Naive thymus-derived CD4-positive, alpha-beta T cell (primary cell): ENCODE measurements at regions not wholly inside any gene's neighbourhood (a gene's known extent, or its start where the extent isn't known, plus 50 kb on each side); places are given as distances from the start of the nearest gene placed in this dataset.

ENCODE experiments used
- ATAC-seq: fragments of 150-1000 bp; cut with Tn5 transposase; 2 replicates; pipeline ENCODE4 v1.10.0; 2021; ENCODE audit warnings: mild to moderate bottlenecking, moderate library complexity
- CTCF ChIA-PET: fragments of 350-600 bp; sonication (Branson Sonifier 250); formaldehyde crosslinking; loops from one replicate; lab custom pipeline; 2021; ENCODE audit warnings: antibody characterized with exemption; lab: Charles Lee
- POLR2A ChIA-PET: fragments of 350-600 bp; sonication (Branson Sonifier 250); formaldehyde crosslinking; loops from one replicate; lab custom pipeline; 2021; ENCODE audit warnings: antibody characterized with exemption, inconsistent platforms; lab: Charles Lee
- DNase-seq, 9 donors: peaks; one replicate each; pipeline versions ENCODE4 v3.0.0 to v3.0.0-alpha.2; 2020 to 2022; ENCODE audit warnings: mixed read lengths in 1 of 9
- H3K27ac ChIP-seq: one replicate; pipeline ENCODE4 v1.7.0; 2013; ENCODE audit warnings: mild to moderate bottlenecking, low read depth, low read length, moderate library complexity
- H3K27me3 ChIP-seq, 2 donors: one replicate each; pipeline ENCODE4 v1.7.0; 2013; ENCODE audit warnings: low read length in 2 of 2, mild to moderate bottlenecking in 2 of 2, moderate library complexity in 2 of 2; ENCODE audit not compliant: control insufficient read depth in 2 of 2, insufficient read depth in 2 of 2
- H3K36me3 ChIP-seq, 3 experiments: 1 replicate in 2 of 3; 2 replicates in 1 of 3; pipeline ENCODE4 v1.7.0; 2013; ENCODE audit warnings: low read length in 3 of 3, mild to moderate bottlenecking in 3 of 3, moderate library complexity in 1 of 3; ENCODE audit not compliant: insufficient read depth in 3 of 3, control insufficient read depth in 2 of 3
- H3K4me1 ChIP-seq, 2 donors: one replicate each; pipeline ENCODE4 v1.7.0; 2013; ENCODE audit warnings: low read length in 2 of 2, mild to moderate bottlenecking in 2 of 2, moderate library complexity in 1 of 2; ENCODE audit not compliant: control insufficient read depth in 2 of 2, insufficient read depth in 2 of 2
- H3K4me3 ChIP-seq: 2 replicates; pipeline ENCODE4 v1.7.0; 2013; ENCODE audit warnings: mild to moderate bottlenecking, low read length
- H3K9me3 ChIP-seq, 3 experiments: 1 replicate in 2 of 3; 2 replicates in 1 of 3; pipeline ENCODE4 v1.7.0; 2013; ENCODE audit warnings: low read length in 3 of 3; ENCODE audit not compliant: control insufficient read depth in 2 of 3
- H3K27ac Mint-ChIP-seq, 9 donors: one replicate each; pipeline ENCODE4 v1.8.0; 2020 to 2022; ENCODE audit warnings: mixed read lengths in 9 of 9, mild to moderate bottlenecking in 8 of 9, moderate library complexity in 5 of 9, inconsistent platforms in 2 of 9
- H3K27me3 Mint-ChIP-seq, 5 donors: one replicate each; pipeline ENCODE4 v1.8.0; 2021 to 2022; ENCODE audit warnings: mixed read lengths in 5 of 5, mild to moderate bottlenecking in 1 of 5
- H3K36me3 Mint-ChIP-seq, 5 donors: one replicate each; pipeline ENCODE4 v1.8.0; 2020 to 2022; ENCODE audit warnings: mixed read lengths in 5 of 5, mild to moderate bottlenecking in 3 of 5, inconsistent platforms in 1 of 5
- H3K4me1 Mint-ChIP-seq, 7 donors: one replicate each; pipeline ENCODE4 v1.8.0; 2020 to 2022; ENCODE audit warnings: mixed read lengths in 7 of 7, mild to moderate bottlenecking in 3 of 7, inconsistent platforms in 1 of 7
- H3K4me3 Mint-ChIP-seq, 10 donors: one replicate each; pipeline ENCODE4 v1.8.0; 2020 to 2022; ENCODE audit warnings: mild to moderate bottlenecking in 10 of 10, mixed read lengths in 10 of 10, moderate library complexity in 6 of 10, inconsistent platforms in 2 of 10
- H3K9me3 Mint-ChIP-seq, 11 donors: one replicate each; pipeline ENCODE4 v1.8.0; 2020 to 2022; ENCODE audit warnings: mixed read lengths in 11 of 11, mild to moderate bottlenecking in 4 of 11, inconsistent platforms in 1 of 11, moderate library complexity in 1 of 11
- intact Hi-C, 2 donors: fragments of 100-400 bp; cut with micrococcal nuclease; formaldehyde crosslinking; loops; one replicate each; pipeline ENCODE4 v1.15.1; 2023

- CTCF ChIA-PET = no interaction called here
- H3K9me3 ChIP-seq = no peaks in the 10 kb centered on the region
- H3K27ac ChIP-seq = no peak overlapping the region
- H3K4me1 Mint-ChIP-seq = peaks cover 0 to 1% (median 0%) of the 10 kb centered on the region in 7 donors
- no peaks in the 10 kb centered on the region for H3K4me1 ChIP-seq
- DNase-seq (no peak), ATAC-seq (no peak)
- H3K4me3 Mint-ChIP-seq = no peak overlapping the region
- no peaks in the 10 kb centered on the region for H3K36me3 ChIP-seq
- POLR2A ChIA-PET = no interaction called here
- H3K27me3 ChIP-seq = no peaks in the 10 kb centered on the region
- H3K36me3 Mint-ChIP-seq = no peaks in the 10 kb centered on the region
- no peak overlapping the region for H3K4me3 ChIP-seq
- intact Hi-C loops = no loop called here
- H3K9me3 Mint-ChIP-seq = peaks cover 0 to 2% (median 0%) of the 10 kb centered on the region in 11 donors
- peaks cover 0 to 5% (median 0%) of the 10 kb centered on the region in 5 donors for H3K27me3 Mint-ChIP-seq
- no peak overlapping the region for H3K27ac Mint-ChIP-seq
Measured at GRCh38 chr4:10207116-10207515, 90.5 kb upstream of the WDR1 start.

- Mint-ChIP-seq H3K27ac (no peak overlapping the region), H3K4me1 (peaks cover 0 to 1% (median 0%) of the 10 kb centered on the region in 7 donors), H3K9me3 (peaks cover 0 to 2% (median 0%) of the 10 kb centered on the region in 11 donors), H3K27me3 (peaks cover 0 to 6% (median 0%) of the 10 kb centered on the region in 5 donors), H3K4me3 (no peak overlapping the region), H3K36me3 (no peaks in the 10 kb centered on the region)
- no peaks in the 10 kb centered on the region for H3K4me1 ChIP-seq
- ChIA-PET CTCF (no interaction called here), POLR2A (no interaction called here)
- H3K36me3 ChIP-seq = no peaks in the 10 kb centered on the region
- no peaks in the 10 kb centered on the region for H3K27me3 ChIP-seq
- intact Hi-C loops = no loop called here
- no peak overlapping the region for H3K4me3 ChIP-seq
- H3K9me3 ChIP-seq = no peaks in the 10 kb centered on the region
- no peak for DNase-seq
- ATAC-seq = no peak
- no peak overlapping the region for H3K27ac ChIP-seq
Measured at GRCh38 chr4:10205223-10205622, 88.6 kb upstream of the WDR1 start.

GRCh38 chr4:10204401-10205058 lies 87.9 kb upstream of the WDR1 start:
- H3K27ac ChIP-seq = no peak overlapping the region
- intact Hi-C loops = no loop called here
- ATAC-seq (no peak), DNase-seq (no peak)
- H3K9me3 ChIP-seq = no peaks in the 10 kb centered on the region
- ChIA-PET CTCF (no interaction called here), POLR2A (no interaction called here)
- no peaks in the 10 kb centered on the region for H3K4me1 ChIP-seq
- no peaks in the 10 kb centered on the region for H3K36me3 Mint-ChIP-seq
- H3K4me3 Mint-ChIP-seq = no peak overlapping the region
- no peaks in the 10 kb centered on the region for H3K27me3 ChIP-seq
- no peaks in the 10 kb centered on the region for H3K36me3 ChIP-seq
- peaks cover 0 to 1% (median 0%) of the 10 kb centered on the region in 7 donors for H3K4me1 Mint-ChIP-seq
- H3K9me3 Mint-ChIP-seq = peaks cover 0 to 2% (median 0%) of the 10 kb centered on the region in 11 donors
- H3K27ac Mint-ChIP-seq = no peak overlapping the region
- H3K4me3 ChIP-seq = no peak overlapping the region
- H3K27me3 Mint-ChIP-seq = peaks cover 0 to 8% (median 0%) of the 10 kb centered on the region in 5 donors

GRCh38 chr4:10203851-10204250 lies 87.3 kb upstream of the WDR1 start:
- Histone ChIP-seq H3K4me3 (no peak overlapping the region), H3K27me3 (no peaks in the 10 kb centered on the region), H3K27ac (no peak overlapping the region), H3K9me3 (no peaks in the 10 kb centered on the region), H3K36me3 (no peaks in the 10 kb centered on the region), H3K4me1 (no peaks in the 10 kb centered on the region)
- no peak for DNase-seq
- Mint-ChIP-seq H3K9me3 (peaks cover 0 to 2% (median 0%) of the 10 kb centered on the region in 11 donors), H3K27me3 (peaks cover 0 to 8% (median 0%) of the 10 kb centered on the region in 5 donors), H3K4me3 (no peak overlapping the region), H3K36me3 (no peaks in the 10 kb centered on the region), H3K4me1 (peaks cover 0 to 1% (median 0%) of the 10 kb centered on the region in 7 donors), H3K27ac (no peak overlapping the region)
- ChIA-PET CTCF (no interaction called here), POLR2A (no interaction called here)
- intact Hi-C loops = no loop called here
- ATAC-seq = no peak

GRCh38 chr4:10201381-10202223 lies 85.0 kb upstream of the WDR1 start:
- Mint-ChIP-seq H3K4me3 (no peak overlapping the region), H3K9me3 (peaks cover 0 to 4% (median 0%) of the 10 kb centered on the region in 11 donors), H3K4me1 (peaks cover 0 to 1% (median 0%) of the 10 kb centered on the region in 7 donors), H3K27ac (no peak overlapping the region), H3K27me3 (peaks cover 0 to 4% (median 0%) of the 10 kb centered on the region in 5 donors), H3K36me3 (no peaks in the 10 kb centered on the region)
- DNase-seq (no peak), ATAC-seq (no peak)
- H3K4me1 ChIP-seq = no peaks in the 10 kb centered on the region
- H3K9me3 ChIP-seq = no peaks in the 10 kb centered on the region
- H3K36me3 ChIP-seq = no peaks in the 10 kb centered on the region
- intact Hi-C loops = no loop called here
- H3K27ac ChIP-seq = no peak overlapping the region
- CTCF ChIA-PET = no interaction called here
- no peak overlapping the region for H3K4me3 ChIP-seq
- POLR2A ChIA-PET = interaction anchor here (0.6 kb wide), 1 partner anchor 10 kb away, joined by 4 read pairs; no protein-coding TSS in a partner anchor
- no peaks in the 10 kb centered on the region for H3K27me3 ChIP-seq

GRCh38 chr4:10200869-10201268 lies 84.3 kb upstream of the WDR1 start:
- no peak for ATAC-seq
- Mint-ChIP-seq H3K9me3 (peaks cover 0 to 4% (median 0%) of the 10 kb centered on the region in 11 donors), H3K27ac (no peak overlapping the region), H3K36me3 (no peaks in the 10 kb centered on the region), H3K27me3 (peaks cover 0 to 4% (median 0%) of the 10 kb centered on the region in 5 donors), H3K4me1 (peaks cover 0 to 1% (median 0%) of the 10 kb centered on the region in 7 donors), H3K4me3 (no peak overlapping the region)
- DNase-seq = no peak
- POLR2A ChIA-PET = interaction anchor here (0.7 kb wide), 1 partner anchor 11 kb away, joined by 3 read pairs; no protein-coding TSS in a partner anchor
- no peak overlapping the region for H3K27ac ChIP-seq
- H3K4me3 ChIP-seq = no peak overlapping the region
- CTCF ChIA-PET = no interaction called here
- no peaks in the 10 kb centered on the region for H3K4me1 ChIP-seq
- no peaks in the 10 kb centered on the region for H3K9me3 ChIP-seq
- no peaks in the 10 kb centered on the region for H3K27me3 ChIP-seq
- intact Hi-C loops = no loop called here
- H3K36me3 ChIP-seq = no peaks in the 10 kb centered on the region
